ENCODE measurements at regions not wholly inside any gene's neighbourhood (a gene's known extent, or its start where the extent isn't known, plus 50 kb on each side); places are given as distances from the start of the nearest gene placed in this dataset.

- TF ChIP-seq EZH2 (IDR thresholded peaks at IDR 0.05; ENCODE audit: borderline replicate concordance, low read length) (no peak), CTCF (conservative IDR thresholded peaks at IDR 0.05 in 1 of 2, IDR thresholded peaks at IDR 0.05 in 1 of 2; ENCODE audit: extremely low read depth in 1 of 2, insufficient read depth in 1 of 2, low read depth in 1 of 2, low read length in 2 of 2) (no peak)
These were observed 204.1 kb upstream of the ZNF536 start for GRCh38 chr19:30167976-30168635.
